B cell (primary cell): ENCODE measurements at regions not wholly inside any gene's neighbourhood (a gene's known extent, or its start where the extent isn't known, plus 50 kb on each side); places are given as distances from the start of the nearest gene placed in this dataset.

Source experiments
- ATAC-seq: fragments of 200-7000 bp; cut with Tn5 transposase; one replicate; pipeline ENCODE4 v1.10.0; 2021; ENCODE audit warnings: low read depth, mild to moderate bottlenecking, moderate number of reproducible peaks, moderate library complexity
- CTCF ChIA-PET: fragments of 350-600 bp; sonication (Branson Sonifier 250); formaldehyde crosslinking; loops from one replicate; lab custom pipeline; 2021; ENCODE audit warnings: antibody characterized with exemption, inconsistent platforms; lab: Charles Lee
- POLR2A ChIA-PET: fragments of 350-600 bp; sonication (Branson Sonifier 250); formaldehyde crosslinking; loops from one replicate; lab custom pipeline; 2021; ENCODE audit warnings: antibody characterized with exemption; lab: Charles Lee
- DNase-seq: peaks from one replicate; pipeline ENCODE4 v3.0.0; 2013
- H2AFZ ChIP-seq: 2 replicates; pipeline ENCODE4 v1.6.1; 2012; ENCODE audit warnings: mild to moderate bottlenecking, low read depth, low read length; ENCODE audit not compliant: insufficient read depth, poor library complexity, severe bottlenecking
- H3K27ac ChIP-seq, 2 donors: 1 replicate in 1 of 2; 2 replicates in 1 of 2; pipeline ENCODE4 v1.5.1; 2012 to 2013; ENCODE audit warnings: low read length in 2 of 2, mild to moderate bottlenecking in 2 of 2, moderate library complexity in 1 of 2
- H3K27me3 ChIP-seq, 4 experiments: fragments of 200-600 bp in 1 of 4; sonication (generic) in 1 of 4; replicated peaks in 1 of 4; 1 replicate in 2 of 4; 2 replicates in 2 of 4; pipeline versions ENCODE4 v1.6.1 to v1.7.0; 2013 to 2016; ENCODE audit warnings: low read length in 3 of 4, mild to moderate bottlenecking in 2 of 4, mixed read lengths in 1 of 4, moderate library complexity in 1 of 4; ENCODE audit not compliant: insufficient read depth in 4 of 4, control insufficient read depth in 3 of 4; ENCODE audit errors: control extremely low read depth in 1 of 4
- H3K36me3 ChIP-seq, 2 experiments: replicated peaks in 1 of 2; 1 replicate in 1 of 2; 2 replicates in 1 of 2; pipeline versions ENCODE4 v1.6.1 to v1.7.1; 2013; ENCODE audit warnings: low read length in 1 of 2; ENCODE audit not compliant: insufficient read depth in 2 of 2, control insufficient read depth in 1 of 2; ENCODE audit errors: control extremely low read depth in 1 of 2, extremely low read depth in 1 of 2
- H3K4me1 ChIP-seq, 2 donors: fragments of 200-600 bp in 1 of 2; sonication (generic) in 1 of 2; 1 replicate in 1 of 2; 2 replicates in 1 of 2; pipeline versions ENCODE4 v1.5.1 to v1.6.1; 2013 to 2017; ENCODE audit warnings: low read length in 2 of 2; ENCODE audit not compliant: control insufficient read depth in 2 of 2, insufficient read depth in 2 of 2
- H3K4me2 ChIP-seq: replicated peaks from 2 replicates; pipeline ENCODE3; 2012; ENCODE audit warnings: mild to moderate bottlenecking, low read depth, low read length; ENCODE audit not compliant: poor library complexity, severe bottlenecking
- H3K4me3 ChIP-seq, 5 experiments: fragments of 200-600 bp in 1 of 5; sonication (generic) in 1 of 5; 1 replicate in 3 of 5; 2 replicates in 2 of 5; pipeline versions ENCODE4 v1.5.1 to v1.7.0; 2011 to 2016; ENCODE audit warnings: low read length in 4 of 5, mild to moderate bottlenecking in 4 of 5, low read depth in 2 of 5, control low read depth in 1 of 5, moderate library complexity in 1 of 5; ENCODE audit not compliant: insufficient read depth in 1 of 5; ENCODE audit errors: control extremely low read depth in 1 of 5, extremely low read depth in 1 of 5
- H3K79me2 ChIP-seq: fragments of 200-600 bp; sonication (generic); one replicate; pipeline ENCODE4 v1.6.0; 2016; ENCODE audit warnings: low read length; ENCODE audit not compliant: control insufficient read depth, insufficient read depth
- H3K9ac ChIP-seq: fragments of 200-600 bp; sonication (generic); 2 replicates; pipeline ENCODE4 v1.6.1; 2017; ENCODE audit warnings: mild to moderate bottlenecking, low read length, moderate library complexity
- H3K9me3 ChIP-seq, 3 donors: one replicate each; pipeline versions ENCODE4 v1.6.1 to v1.7.1; 2013; ENCODE audit warnings: low read length in 2 of 3; ENCODE audit not compliant: control insufficient read depth in 2 of 3, insufficient read depth in 1 of 3; ENCODE audit errors: control extremely low read depth in 1 of 3
- H4K20me1 ChIP-seq: 2 replicates; pipeline ENCODE4 v1.6.0; 2012; ENCODE audit warnings: mild to moderate bottlenecking, low read length; ENCODE audit not compliant: insufficient read depth, control insufficient read depth, poor library complexity, severe bottlenecking
- H3K27ac Mint-ChIP-seq: one replicate; pipeline ENCODE4 v1.8.0; 2021; ENCODE audit warnings: mixed read lengths
- H3K27me3 Mint-ChIP-seq: one replicate; pipeline ENCODE4 v1.8.0; 2021; ENCODE audit warnings: mixed read lengths
- H3K4me1 Mint-ChIP-seq: one replicate; pipeline ENCODE4 v1.8.0; 2021; ENCODE audit warnings: mixed read lengths
- H3K4me3 Mint-ChIP-seq: one replicate; pipeline ENCODE4 v1.8.0; 2021; ENCODE audit warnings: mixed read lengths
- H3K9me3 Mint-ChIP-seq: one replicate; pipeline ENCODE4 v1.8.0; 2022; ENCODE audit warnings: mixed read lengths; ENCODE audit not compliant: insufficient read depth
- CTCF ChIP-seq: fragments of 200-600 bp; IDR thresholded peaks from one replicate; pipeline ENCODE4 v1.8.0; 2022; ENCODE audit warnings: antibody characterized with exemption, mild to moderate bottlenecking
- EZH2 ChIP-seq: IDR thresholded peaks from 2 replicates; pipeline ENCODE4 v1.6.1; 2012; ENCODE audit warnings: borderline replicate concordance, low read depth, mild to moderate bottlenecking, moderate library complexity, low read length; ENCODE audit not compliant: insufficient read depth, poor library complexity, severe bottlenecking
- WGBS: methylation state at CpG from one replicate; pipeline ENCODE4 v1.1.5; 2013; ENCODE audit warnings: missing lambda C conversion rate; ENCODE audit not compliant: insufficient coverage; 5-methylcytosine and 5-hydroxymethylcytosine counted together
- intact Hi-C: fragments of 100-400 bp; cut with micrococcal nuclease; formaldehyde crosslinking; loops from one replicate; pipeline ENCODE4 v1.10.0; 2022

DNA sequence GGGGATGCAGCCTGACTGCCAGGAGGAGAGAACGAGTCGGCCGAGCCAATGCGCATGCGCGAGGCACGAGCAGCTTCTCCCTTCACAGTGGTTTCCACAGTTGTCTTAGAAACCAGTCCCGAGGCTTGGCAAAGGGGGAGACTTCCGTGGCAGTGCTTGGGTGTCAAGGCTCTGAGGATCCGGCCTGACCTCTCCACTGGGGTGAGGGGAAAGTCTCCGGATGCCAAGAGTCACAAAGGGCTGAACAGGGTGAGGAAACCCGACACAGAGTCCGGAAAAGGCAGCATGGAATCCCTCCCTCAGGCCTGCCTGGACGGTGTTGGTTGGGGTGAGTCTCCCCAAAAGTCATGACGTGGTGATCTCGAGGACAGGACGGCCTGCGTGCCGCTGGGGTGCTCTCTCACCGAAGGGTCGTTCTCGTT, 475.5 kb downstream of the SPATA31A7 start:
- H4K20me1 ChIP-seq = no peaks in the 10 kb centered on the region
- no peak for TF ChIP-seq EZH2
- no peak for TF ChIP-seq CTCF
- intact Hi-C loops = no loop called here
- H3K36me3 ChIP-seq = no peaks in the 10 kb centered on the region
- no peaks in the 10 kb centered on the region for H3K27me3 Mint-ChIP-seq
- H3K79me2 ChIP-seq = no peaks in the 10 kb centered on the region
- no peak for ATAC-seq
- no peaks in the 10 kb centered on the region for H3K4me1 ChIP-seq
- no peak overlapping the region for H3K4me2 ChIP-seq
- H3K9me3 Mint-ChIP-seq = peaks cover 4% of the 10 kb centered on the region
- H3K9me3 ChIP-seq = peaks cover 0 to 51% (median 0%) of the 10 kb centered on the region in 3 donors
- H3K4me3 Mint-ChIP-seq = no peak overlapping the region
- CTCF ChIA-PET = no interaction called here
- POLR2A ChIA-PET = no interaction called here
- H3K9ac ChIP-seq = no peak overlapping the region
- no peak for DNase-seq
- WGBS = 77% methylated on average over 21 of the region's 22 CpGs
- H3K4me1 Mint-ChIP-seq = no peaks in the 10 kb centered on the region
- H3K27me3 ChIP-seq = no peaks in the 10 kb centered on the region
- H3K4me3 ChIP-seq = no peak overlapping the region
- no peak overlapping the region for H3K27ac ChIP-seq
- H2AFZ ChIP-seq = no peak overlapping the region
- no peak overlapping the region for H3K27ac Mint-ChIP-seq

DNA sequence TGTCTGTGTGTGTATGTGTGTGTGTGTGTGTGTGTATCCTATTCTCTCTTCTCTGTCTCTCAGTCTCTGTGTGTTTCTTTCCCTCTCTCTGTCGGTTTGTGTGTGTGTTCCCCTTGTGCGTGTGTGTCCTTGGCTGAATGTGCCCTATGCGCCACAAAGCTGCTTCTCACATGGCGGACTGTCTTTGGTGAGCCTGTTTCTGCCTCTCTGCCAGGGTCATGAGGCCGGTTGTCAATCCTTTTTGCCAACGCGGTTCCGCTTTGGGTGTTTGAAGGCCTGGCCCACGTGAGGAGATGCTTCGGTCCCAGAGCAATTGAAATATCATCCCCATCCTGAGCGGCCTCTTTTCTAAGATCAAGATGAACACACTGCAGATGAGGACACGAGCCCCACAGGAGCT, 476.0 kb downstream of the SPATA31A7 start:
- H3K79me2 ChIP-seq = no peaks in the 10 kb centered on the region
- no peak overlapping the region for H3K4me3 Mint-ChIP-seq
- ATAC-seq (no peak), DNase-seq (no peak)
- TF ChIP-seq CTCF (no peak), EZH2 (no peak)
- H3K9me3 Mint-ChIP-seq = peaks cover 4% of the 10 kb centered on the region
- no peaks in the 10 kb centered on the region for H4K20me1 ChIP-seq
- no peak overlapping the region for H3K27ac ChIP-seq
- ChIA-PET CTCF (no interaction called here), POLR2A (no interaction called here)
- H3K4me2 ChIP-seq = no peak overlapping the region
- H3K4me1 ChIP-seq = no peaks in the 10 kb centered on the region
- H3K27ac Mint-ChIP-seq = no peak overlapping the region
- H2AFZ ChIP-seq = no peak overlapping the region
- peaks cover 0 to 56% (median 0%) of the 10 kb centered on the region in 3 donors for H3K9me3 ChIP-seq
- H3K36me3 ChIP-seq = no peaks in the 10 kb centered on the region
- no peak overlapping the region for H3K9ac ChIP-seq
- no peaks in the 10 kb centered on the region for H3K27me3 ChIP-seq
- no peaks in the 10 kb centered on the region for H3K27me3 Mint-ChIP-seq
- 88% methylated on average over 11 of the region's 12 CpGs for WGBS
- intact Hi-C loops = no loop called here
- no peaks in the 10 kb centered on the region for H3K4me1 Mint-ChIP-seq
- no peak overlapping the region for H3K4me3 ChIP-seq
